Endothelial cell of umbilical vein (primary cell): ENCODE measurements at regions not wholly inside any gene's neighbourhood (a gene's known extent, or its start where the extent isn't known, plus 50 kb on each side); places are given as distances from the start of the nearest gene placed in this dataset.

ENCODE experiments used
- BruUV-seq: library from RNA; stranded (reverse); fragments of 400-500 nt; replicated peaks from 2 replicates; lab custom pipeline; 2021; lab: Mats Ljungman, UMichigan
- CTCF ChIA-PET: fragments of 300-600, 350-600 bp; sonication (Branson Sonifier 250); formaldehyde crosslinking; loops from one replicate; lab custom pipeline; 2021; ENCODE audit warnings: antibody characterized with exemption, inconsistent platforms; lab: Charles Lee
- POLR2A ChIA-PET: fragments of 300-600, 350-600 bp; sonication (Branson Sonifier 250); formaldehyde crosslinking; loops from one replicate; lab custom pipeline; 2021; ENCODE audit warnings: antibody characterized with exemption, inconsistent platforms; lab: Charles Lee
- DNase-seq: peaks from one replicate; pipeline ENCODE4 v3.0.0-alpha.2; 2011; ENCODE audit warnings: low read depth, low spot score
- FAIRE-seq: peaks from 2 replicates; lab custom pipeline; 2011; peaks lifted over from hg19 to GRCh38; lab: Jason Lieb, UNC
- H2AFZ ChIP-seq: 2 replicates; pipeline ENCODE4 v1.6.0; 2012; ENCODE audit warnings: low read depth, low read length, control low read depth, inconsistent platforms
- H3K27ac ChIP-seq: 2 replicates; pipeline ENCODE4 v1.5.1; 2011; ENCODE audit warnings: low read depth, mild to moderate bottlenecking, control low read depth, low read length, moderate library complexity; ENCODE audit not compliant: insufficient read depth
- H3K27me3 ChIP-seq, 2 experiments: 2 replicates each; pipeline versions ENCODE4 v1.6.0 to v1.6.1; 2011; ENCODE audit warnings: low read length in 2 of 2, mixed read lengths in 1 of 2; ENCODE audit not compliant: control insufficient read depth in 2 of 2, insufficient read depth in 2 of 2
- H3K36me3 ChIP-seq, 2 experiments: 2 replicates in 1 of 2; 3 replicates in 1 of 2; pipeline ENCODE4 v1.5.1; 2011; ENCODE audit warnings: low read length in 2 of 2, mild to moderate bottlenecking in 1 of 2, moderate library complexity in 1 of 2; ENCODE audit not compliant: control insufficient read depth in 2 of 2, insufficient read depth in 2 of 2; ENCODE audit errors: extremely low read depth in 1 of 2
- H3K4me1 ChIP-seq: 3 replicates; pipeline ENCODE4 v1.5.1; 2011; ENCODE audit warnings: mild to moderate bottlenecking, low read length; ENCODE audit not compliant: control insufficient read depth, insufficient read depth; ENCODE audit errors: extremely low read depth
- H3K4me2 ChIP-seq: 2 replicates; pipeline ENCODE4 v1.6.1; 2011; ENCODE audit warnings: low read length, control low read depth, mixed read lengths; ENCODE audit not compliant: insufficient read depth
- H3K4me3 ChIP-seq, 3 experiments: fragments of 200-600 bp in 1 of 3; sonication (generic), shearing (Covaris generic) in 1 of 3; replicated peaks in 1 of 3; 2 replicates each; pipeline ENCODE4 v1.5.1; 2011 to 2016; ENCODE audit warnings: control low read depth in 3 of 3, low read length in 3 of 3, mild to moderate bottlenecking in 2 of 3, inconsistent platforms in 1 of 3, low read depth in 1 of 3, moderate library complexity in 1 of 3; ENCODE audit not compliant: insufficient read depth in 1 of 3
- H3K79me2 ChIP-seq: 2 replicates; pipeline ENCODE4 v1.6.0; 2012; ENCODE audit warnings: low read length, inconsistent platforms; ENCODE audit not compliant: control insufficient read depth, insufficient read depth
- H3K9ac ChIP-seq: replicated peaks from 2 replicates; pipeline ENCODE3; 2011; ENCODE audit warnings: low read length, control low read depth; ENCODE audit not compliant: insufficient read depth; ENCODE audit errors: extremely low read depth
- H3K9me1 ChIP-seq: replicated peaks from 3 replicates; pipeline ENCODE4 v1.6.0; 2011; ENCODE audit warnings: mild to moderate bottlenecking, low read length; ENCODE audit not compliant: control insufficient read depth, insufficient read depth; ENCODE audit errors: extremely low read depth
- H3K9me3 ChIP-seq: replicated peaks from 2 replicates; pipeline ENCODE4 v1.5.1; 2012; ENCODE audit warnings: low read length, inconsistent platforms; ENCODE audit not compliant: control insufficient read depth, insufficient read depth
- H4K20me1 ChIP-seq: replicated peaks from 2 replicates; pipeline ENCODE3; 2011; ENCODE audit warnings: mild to moderate bottlenecking, low read length; ENCODE audit not compliant: control insufficient read depth, insufficient read depth; ENCODE audit errors: extremely low read depth
- CTCF ChIP-seq, 2 donors: IDR thresholded peaks; 1 replicate in 1 of 2; 2 replicates in 1 of 2; pipeline ENCODE4 v1.5.1; 2011; ENCODE audit warnings: low read length in 2 of 2, mild to moderate bottlenecking in 2 of 2, moderate library complexity in 2 of 2, control low read depth in 1 of 2, inconsistent platforms in 1 of 2, low read depth in 1 of 2; ENCODE audit not compliant: insufficient read depth in 1 of 2; ENCODE audit errors: extremely low read depth in 1 of 2
- EZH2 ChIP-seq: IDR thresholded peaks from 2 replicates; pipeline ENCODE4 v1.6.1; 2012; ENCODE audit warnings: borderline replicate concordance, low read depth, mild to moderate bottlenecking, moderate library complexity, low read length, inconsistent platforms; ENCODE audit not compliant: severe bottlenecking
- FOS ChIP-seq: IDR thresholded peaks from 2 replicates; pipeline ENCODE4 v1.6.1; 2011; ENCODE audit warnings: mild to moderate bottlenecking, low read length, moderate library complexity, borderline replicate concordance; ENCODE audit not compliant: insufficient read depth
- GATA2 ChIP-seq: IDR thresholded peaks from 2 replicates; pipeline ENCODE4 v1.7.0; 2011; ENCODE audit warnings: low read depth, mild to moderate bottlenecking, moderate library complexity, mixed read lengths, low read length; ENCODE audit not compliant: insufficient read length, insufficient read depth
- JUN ChIP-seq: IDR thresholded peaks from 2 replicates; pipeline ENCODE4 v1.6.1; 2011; ENCODE audit warnings: borderline replicate concordance, low read depth; ENCODE audit not compliant: insufficient read length, insufficient read depth
- MYC ChIP-seq: IDR thresholded peaks from one replicate; pipeline ENCODE4 v1.6.1; 2011; ENCODE audit warnings: mild to moderate bottlenecking, low read depth, low read length
- POLR2A ChIP-seq: IDR thresholded peaks from 2 replicates; pipeline ENCODE4 v1.6.1; 2012; ENCODE audit warnings: low read depth, mild to moderate bottlenecking, control low read depth, low read length
- POLR2AphosphoS5 ChIP-seq: IDR thresholded peaks from 2 replicates; pipeline ENCODE4 v1.6.1; 2012; ENCODE audit warnings: low read depth, mild to moderate bottlenecking, control low read depth, low read length, moderate library complexity; ENCODE audit not compliant: insufficient read depth
- dilution Hi-C: fragments of 300-500 bp; cut with MboI; formaldehyde crosslinking; loops from one replicate; pipeline ENCODE4 v1.15.0; 2019; ENCODE audit warnings: low sequenced_read_pairs; ENCODE audit not compliant: extremely low pct_ligation_motif_present
- intact Hi-C: fragments of 100-400 bp; cut with micrococcal nuclease; formaldehyde crosslinking; loops from one replicate; pipeline ENCODE4 v1.10.0; 2022

- Histone ChIP-seq H3K79me2 (no peaks in the 10 kb centered on the region), H3K27ac (no peak overlapping the region), H3K4me1 (peaks cover 4% of the 10 kb centered on the region), H3K4me3 (no peak overlapping the region), H4K20me1 (no peaks in the 10 kb centered on the region), H2AFZ (no peak overlapping the region), H3K9me1 (no peaks in the 10 kb centered on the region), H3K4me2 (no peak overlapping the region), H3K9ac (no peak overlapping the region), H3K27me3 (peaks cover 0 to 2% of the 10 kb centered on the region in 2 experiments), H3K36me3 (no peaks in the 10 kb centered on the region), H3K9me3 (no peaks in the 10 kb centered on the region)
- no TSS peak for BruUV-seq
- ChIA-PET POLR2A (no interaction called here), CTCF (no interaction called here)
- intact Hi-C loops = no loop called here
- DNase-seq = no peak
- dilution Hi-C loops = no loop called here
- FAIRE-seq = no peak
- TF ChIP-seq JUN (no peak), EZH2 (no peak), FOS (no peak), POLR2A (no peak), POLR2AphosphoS5 (no peak), CTCF (IDR thresholded peaks at IDR 0.05; ENCODE audit: extremely low read depth in 1 of 2, insufficient read depth in 1 of 2, low read depth in 1 of 2, low read length in 2 of 2) (no peak), MYC (no peak), GATA2 (no peak)
Measured at GRCh38 chr10:53076948-53077347, 304.4 kb upstream of the MBL2 start.
